ENCODE measurements at regions not wholly inside any gene's neighbourhood (a gene's known extent, or its start where the extent isn't known, plus 50 kb on each side); places are given as distances from the start of the nearest gene placed in this dataset.

DNA sequence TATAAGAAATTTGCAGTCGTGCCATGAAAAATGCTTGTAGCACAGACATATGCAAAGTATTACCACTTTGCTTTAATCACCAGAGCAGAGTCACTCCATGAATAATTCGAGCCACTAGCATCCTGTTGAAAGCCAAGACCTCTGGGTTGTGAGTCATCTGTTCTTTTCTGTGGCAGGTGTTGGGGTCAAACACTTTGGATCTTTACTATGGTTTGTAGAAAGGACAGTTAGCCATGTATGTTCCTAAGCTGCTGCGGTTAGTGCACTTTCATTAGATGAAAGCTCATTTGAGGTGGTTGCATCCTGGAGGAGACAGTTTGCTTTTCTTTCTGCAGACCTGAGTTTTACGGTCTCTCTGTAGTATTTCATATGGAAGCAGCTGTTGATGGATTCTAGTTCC lies 223.7 kb downstream of the DMRT2 start:
- TF ChIP-seq, protein P1, sequence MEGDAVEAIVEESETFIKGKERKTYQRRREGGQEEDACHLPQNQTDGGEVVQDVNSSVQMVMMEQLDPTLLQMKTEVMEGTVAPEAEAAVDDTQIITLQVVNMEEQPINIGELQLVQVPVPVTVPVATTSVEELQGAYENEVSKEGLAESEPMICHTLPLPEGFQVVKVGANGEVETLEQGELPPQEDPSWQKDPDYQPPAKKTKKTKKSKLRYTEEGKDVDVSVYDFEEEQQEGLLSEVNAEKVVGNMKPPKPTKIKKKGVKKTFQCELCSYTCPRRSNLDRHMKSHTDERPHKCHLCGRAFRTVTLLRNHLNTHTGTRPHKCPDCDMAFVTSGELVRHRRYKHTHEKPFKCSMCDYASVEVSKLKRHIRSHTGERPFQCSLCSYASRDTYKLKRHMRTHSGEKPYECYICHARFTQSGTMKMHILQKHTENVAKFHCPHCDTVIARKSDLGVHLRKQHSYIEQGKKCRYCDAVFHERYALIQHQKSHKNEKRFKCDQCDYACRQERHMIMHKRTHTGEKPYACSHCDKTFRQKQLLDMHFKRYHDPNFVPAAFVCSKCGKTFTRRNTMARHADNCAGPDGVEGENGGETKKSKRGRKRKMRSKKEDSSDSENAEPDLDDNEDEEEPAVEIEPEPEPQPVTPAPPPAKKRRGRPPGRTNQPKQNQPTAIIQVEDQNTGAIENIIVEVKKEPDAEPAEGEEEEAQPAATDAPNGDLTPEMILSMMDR (IDR thresholded peaks at IDR 0.05) = no peak
- H3K27ac Mint-ChIP-seq (ENCODE audit: unreplicated experiment) = no peak overlapping the region
- H3K4me3 Mint-ChIP-seq (ENCODE audit: unreplicated experiment) = no peak overlapping the region
- no peaks in the 10 kb centered on the region for H3K27me3 Mint-ChIP-seq (ENCODE audit: low read depth)
- H3K9me3 Mint-ChIP-seq (ENCODE audit: low read depth) = peaks cover 15% of the 10 kb centered on the region
- H3K4me1 Mint-ChIP-seq (ENCODE audit: low read depth) = no peaks in the 10 kb centered on the region
- H3K36me3 Mint-ChIP-seq (ENCODE audit: low read depth) = no peaks in the 10 kb centered on the region
- no peak for DNase-seq (ENCODE audit: low spot score)

GRCh38 chr9:1274334-1274733 lies 224.2 kb downstream of the DMRT2 start:
- H3K4me3 Mint-ChIP-seq (ENCODE audit: unreplicated experiment) = no peak overlapping the region
- no peak for DNase-seq (ENCODE audit: low spot score)
- H3K27ac Mint-ChIP-seq (ENCODE audit: unreplicated experiment) = no peak overlapping the region
- peaks cover 15% of the 10 kb centered on the region for H3K9me3 Mint-ChIP-seq (ENCODE audit: low read depth)
- H3K27me3 Mint-ChIP-seq (ENCODE audit: low read depth) = no peaks in the 10 kb centered on the region
- TF ChIP-seq, protein P1 (IDR thresholded peaks at IDR 0.05) = no peak
- no peaks in the 10 kb centered on the region for H3K36me3 Mint-ChIP-seq (ENCODE audit: low read depth)
- H3K4me1 Mint-ChIP-seq (ENCODE audit: low read depth) = no peaks in the 10 kb centered on the region

GRCh38 chr9:1276474-1276873 lies 226.3 kb downstream of the DMRT2 start:
- no peaks in the 10 kb centered on the region for H3K27me3 Mint-ChIP-seq (ENCODE audit: low read depth)
- H3K36me3 Mint-ChIP-seq (ENCODE audit: low read depth) = no peaks in the 10 kb centered on the region
- H3K4me3 Mint-ChIP-seq (ENCODE audit: unreplicated experiment) = no peak overlapping the region
- no peak for DNase-seq (ENCODE audit: low spot score)
- no peaks in the 10 kb centered on the region for H3K4me1 Mint-ChIP-seq (ENCODE audit: low read depth)
- H3K27ac Mint-ChIP-seq (ENCODE audit: unreplicated experiment) = no peak overlapping the region
- TF ChIP-seq, protein P1 (IDR thresholded peaks at IDR 0.05) = no peak
- peaks cover 9% of the 10 kb centered on the region for H3K9me3 Mint-ChIP-seq (ENCODE audit: low read depth)

GRCh38 chr9:1284727-1285126 lies 234.6 kb downstream of the DMRT2 start:
- no peaks in the 10 kb centered on the region for H3K27me3 Mint-ChIP-seq (ENCODE audit: low read depth)
- H3K4me3 Mint-ChIP-seq (ENCODE audit: unreplicated experiment) = no peak overlapping the region
- DNase-seq (ENCODE audit: low spot score) = no peak
- peaks cover 31% of the 10 kb centered on the region for H3K9me3 Mint-ChIP-seq (ENCODE audit: low read depth)
- H3K36me3 Mint-ChIP-seq (ENCODE audit: low read depth) = no peaks in the 10 kb centered on the region
- H3K27ac Mint-ChIP-seq (ENCODE audit: unreplicated experiment) = no peak overlapping the region
- TF ChIP-seq, protein P1 (IDR thresholded peaks at IDR 0.05) = no peak
- no peaks in the 10 kb centered on the region for H3K4me1 Mint-ChIP-seq (ENCODE audit: low read depth)

DNA sequence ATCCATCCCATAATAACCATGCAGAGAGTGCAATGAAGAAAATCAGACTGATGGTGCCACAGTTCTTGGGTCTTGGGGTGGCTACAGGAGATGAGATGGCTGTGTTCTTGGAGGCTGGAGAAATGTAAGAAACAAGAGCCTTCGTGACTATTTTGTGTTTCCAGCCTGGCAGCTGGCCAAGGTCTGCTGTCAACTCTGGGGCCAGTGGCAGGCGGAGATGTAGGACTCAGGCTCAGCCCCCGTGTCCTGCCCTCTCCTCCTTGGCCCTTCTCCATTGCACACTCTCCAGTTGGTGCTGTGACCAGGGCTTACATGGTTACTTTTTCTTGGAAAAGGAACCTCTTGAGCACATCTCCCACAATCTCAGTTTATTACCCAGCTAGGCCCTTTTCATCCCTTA lies 235.4 kb downstream of the DMRT2 start:
- Mint-ChIP-seq H3K4me3 (ENCODE audit: unreplicated experiment) (no peak overlapping the region), H3K4me1 (ENCODE audit: low read depth) (no peaks in the 10 kb centered on the region), H3K27ac (ENCODE audit: unreplicated experiment) (no peak overlapping the region), H3K9me3 (ENCODE audit: low read depth) (peaks cover 31% of the 10 kb centered on the region), H3K27me3 (ENCODE audit: low read depth) (no peaks in the 10 kb centered on the region), H3K36me3 (ENCODE audit: low read depth) (no peaks in the 10 kb centered on the region)
- TF ChIP-seq, protein P1 (IDR thresholded peaks at IDR 0.05) = no peak
- DNase-seq (ENCODE audit: low spot score) = no peak
